ENCODE measurements at regions not wholly inside any gene's neighbourhood (a gene's known extent, or its start where the extent isn't known, plus 50 kb on each side); places are given as distances from the start of the nearest gene placed in this dataset.
"Not testable (repeated sequence)": the region's sequence is repeated elsewhere in the genome, so short reads cannot be mapped to it uniquely, and the experiment has no call there.

GRCh38 chr7:32729335-32729675 is 162.3 kb downstream of the KBTBD2 start:
- TF ChIP-seq POLR2A (IDR thresholded peaks at IDR 0.05; ENCODE audit: low read depth, low read length); POLR2AphosphoS5 (IDR thresholded peaks at IDR 0.05; ENCODE audit: low read depth, low read length); TAF1 (IDR thresholded peaks at IDR 0.05; ENCODE audit: borderline replicate concordance, low read depth, low read length): not testable (repeated sequence)
